Common myeloid progenitor, CD34-positive (primary cell): ENCODE measurements at regions not wholly inside any gene's neighbourhood (a gene's known extent, or its start where the extent isn't known, plus 50 kb on each side); places are given as distances from the start of the nearest gene placed in this dataset.
A peak's percentile ranks its signal among the peaks of the same experiment; 100 is the strongest.
"Not testable (repeated sequence)": the region's sequence is repeated elsewhere in the genome, so short reads cannot be mapped to it uniquely, and the experiment has no call there.

Experiments
- CTCF ChIA-PET: fragments of 350-600 bp; sonication (Branson Sonifier 250); formaldehyde crosslinking; loops from one replicate; lab custom pipeline; 2021; ENCODE audit warnings: antibody characterized with exemption; lab: Charles Lee
- POLR2A ChIA-PET: fragments of 350-600 bp; sonication (Branson Sonifier 250); formaldehyde crosslinking; loops from one replicate; lab custom pipeline; 2021; ENCODE audit warnings: antibody characterized with exemption; lab: Charles Lee
- DNase-seq, 3 donors: peaks; one replicate each; pipeline versions ENCODE4 v3.0.0 to v3.0.0-alpha.2; 2013
- H3K27ac ChIP-seq, 2 experiments: 1 replicate in 1 of 2; 2 replicates in 1 of 2; pipeline ENCODE4 v1.7.0; 2013; ENCODE audit warnings: inconsistent platforms in 2 of 2, low read length in 2 of 2, mild to moderate bottlenecking in 2 of 2, low read depth in 1 of 2, moderate library complexity in 1 of 2; ENCODE audit not compliant: severe bottlenecking in 2 of 2, insufficient read depth in 1 of 2, poor library complexity in 1 of 2
- H3K27me3 ChIP-seq, 5 experiments: replicated peaks in 2 of 5; 1 replicate in 3 of 5; 2 replicates in 2 of 5; pipeline versions ENCODE4 v1.6.1 to v1.7.0; 2013; ENCODE audit warnings: low read length in 4 of 5, mild to moderate bottlenecking in 2 of 5, moderate library complexity in 2 of 5, inconsistent platforms in 1 of 5; ENCODE audit not compliant: insufficient read depth in 5 of 5, control insufficient read depth in 4 of 5
- H3K36me3 ChIP-seq, 4 experiments: 1 replicate in 2 of 4; 2 replicates in 2 of 4; pipeline versions ENCODE4 v1.6.1 to v1.7.0; 2013; ENCODE audit warnings: low read length in 3 of 4, control low read depth in 1 of 4, mild to moderate bottlenecking in 1 of 4; ENCODE audit not compliant: control insufficient read depth in 4 of 4, insufficient read depth in 4 of 4
- H3K4me1 ChIP-seq, 4 experiments: 1 replicate in 3 of 4; 2 replicates in 1 of 4; pipeline versions ENCODE4 v1.6.1 to v1.7.1; 2013; ENCODE audit warnings: low read length in 3 of 4, mild to moderate bottlenecking in 3 of 4, control low read depth in 1 of 4, inconsistent platforms in 1 of 4, moderate library complexity in 1 of 4; ENCODE audit not compliant: control insufficient read depth in 4 of 4, insufficient read depth in 4 of 4; ENCODE audit errors: control extremely low read depth in 1 of 4
- H3K4me3 ChIP-seq, 7 experiments: 1 replicate in 4 of 7; 2 replicates in 3 of 7; pipeline versions ENCODE4 v1.5.1 to v1.7.0; 2013; ENCODE audit warnings: mild to moderate bottlenecking in 7 of 7, low read length in 6 of 7, moderate library complexity in 6 of 7, inconsistent platforms in 2 of 7, low read depth in 2 of 7, control low read depth in 1 of 7; ENCODE audit not compliant: insufficient read depth in 4 of 7, control insufficient read depth in 1 of 7; ENCODE audit errors: extremely low read depth in 1 of 7
- H3K9me3 ChIP-seq, 5 experiments: 1 replicate in 4 of 5; 2 replicates in 1 of 5; pipeline versions ENCODE4 v1.6.1 to v1.7.1; 2013; ENCODE audit warnings: low read length in 4 of 5, mild to moderate bottlenecking in 2 of 5, inconsistent platforms in 1 of 5, low read depth in 1 of 5, moderate library complexity in 1 of 5; ENCODE audit not compliant: control insufficient read depth in 4 of 5, insufficient read depth in 2 of 5; ENCODE audit errors: control extremely low read depth in 1 of 5
- WGBS: methylation state at CpG from one replicate; pipeline ENCODE4 v1.1.5; 2013; ENCODE audit not compliant: insufficient coverage; 5-methylcytosine and 5-hydroxymethylcytosine counted together

- peak; percentile 42 to 84 (median 76) for DNase-seq
- H3K4me3 ChIP-seq, H3K9me3 ChIP-seq, H3K27me3 ChIP-seq, H3K27ac ChIP-seq, H3K36me3 ChIP-seq, POLR2A ChIA-PET: not testable (repeated sequence)
- CTCF ChIA-PET, result interaction anchor here (0.9 to 11.4 kb wide), 12 partner anchors 9 to 275 kb away, joined by 3 to 150 read pairs (median 9); partner anchors contain the start of gene NFE2L3
- peaks cover 0 to 16% (median 6%) of the 10 kb centered on the region in 4 experiments for H3K4me1 ChIP-seq
- 20% methylated on average over 2 of the region's 6 CpGs for WGBS
Observed at GRCh38 chr7:26089469-26089868, 62.5 kb upstream of the NFE2L3 start.

GRCh38 chr7:26090927-26091519, 61.0 kb upstream of the NFE2L3 start:
- POLR2A ChIA-PET, result interaction anchor here (0.6 to 1.9 kb wide), 5 partner anchors 22 to 113 kb away, joined by 3 to 16 read pairs (median 3); partner anchors contain the start of gene NFE2L3
- peak overlapping the region in 1 of 2 experiments; percentile 44 for H3K27ac ChIP-seq
- H3K36me3 ChIP-seq, result no peaks in the 10 kb centered on the region
- peak; percentile 75 to 78 (median 77) for DNase-seq
- WGBS, result 0% methylated on average over 2 of the region's 6 CpGs
- H3K4me3 ChIP-seq, result peak overlapping the region in 5 of 7 experiments; percentile 11 to 69 (median 33)
- H3K4me1 ChIP-seq, result peaks cover 0 to 16% (median 6%) of the 10 kb centered on the region in 4 experiments
- H3K27me3 ChIP-seq, result no peaks in the 10 kb centered on the region
- H3K9me3 ChIP-seq, result peaks cover 0 to 8% (median 0%) of the 10 kb centered on the region in 5 experiments
- CTCF ChIA-PET, result interaction anchor here (0.6 to 11.4 kb wide), 34 partner anchors 8 to 936 kb away, joined by 3 to 150 read pairs (median 5); partner anchors contain the start of gene NFE2L3

- peaks cover 0 to 16% (median 6%) of the 10 kb centered on the region in 4 experiments for H3K4me1 ChIP-seq
- peaks cover 0 to 8% (median 0%) of the 10 kb centered on the region in 5 experiments for H3K9me3 ChIP-seq
- H3K27ac ChIP-seq, result no peak overlapping the region
- WGBS, result 52% methylated on average over 4 of the region's 4 CpGs
- H3K4me3 ChIP-seq, result no peak overlapping the region
- no peaks in the 10 kb centered on the region for H3K36me3 ChIP-seq
- peak; percentile 63 to 73 (median 70) for DNase-seq
- ChIA-PET CTCF (interaction anchor here (0.8 to 11.4 kb wide), 14 partner anchors 7 to 273 kb away, joined by 3 to 150 read pairs (median 6); partner anchors contain the start of gene NFE2L3), POLR2A (interaction anchor here (0.9 to 2.0 kb wide), 4 partner anchors 96 to 112 kb away, joined by 3 to 7 read pairs (median 4); no protein-coding TSS in a partner anchor)
- H3K27me3 ChIP-seq, result no peaks in the 10 kb centered on the region
Observed at GRCh38 chr7:26091933-26092332, 60.1 kb upstream of the NFE2L3 start.

- Histone ChIP-seq H3K4me3 (no peak overlapping the region), H3K36me3 (no peaks in the 10 kb centered on the region), H3K27me3 (no peaks in the 10 kb centered on the region), H3K4me1 (peaks cover 2 to 19% (median 6%) of the 10 kb centered on the region in 4 experiments), H3K9me3 (peaks cover 0 to 8% (median 0%) of the 10 kb centered on the region in 5 experiments), H3K27ac (no peak overlapping the region)
- no peak for DNase-seq
- ChIA-PET CTCF (interaction anchor here (0.7 to 11.4 kb wide), 14 partner anchors 9 to 272 kb away, joined by 3 to 150 read pairs (median 4); partner anchors contain the start of gene NFE2L3), POLR2A (interaction anchor here (0.6 to 2.0 kb wide), 6 partner anchors 13 to 107 kb away, joined by 3 to 7 read pairs (median 4); no protein-coding TSS in a partner anchor)
Observed at GRCh38 chr7:26093023-26093422, 59.0 kb upstream of the NFE2L3 start.

GRCh38 chr7:26096136-26096535, 55.9 kb upstream of the NFE2L3 start:
- no peaks in the 10 kb centered on the region for H3K27me3 ChIP-seq
- H3K27ac ChIP-seq, result no peak overlapping the region
- no peak overlapping the region for H3K4me3 ChIP-seq
- peaks cover 3 to 22% (median 4%) of the 10 kb centered on the region in 4 experiments for H3K4me1 ChIP-seq
- POLR2A ChIA-PET, result interaction anchor here (0.6 kb wide), 1 partner anchor 163 kb away, joined by 3 read pairs; no protein-coding TSS in a partner anchor
- H3K9me3 ChIP-seq, result no peaks in the 10 kb centered on the region
- no peak for DNase-seq
- 88% methylated on average over 1 of the region's 3 CpGs for WGBS
- CTCF ChIA-PET, result no interaction called here
- no peaks in the 10 kb centered on the region for H3K36me3 ChIP-seq

- ChIA-PET CTCF (interaction anchor here (1.2 to 1.9 kb wide), 3 partner anchors 8 to 22 kb away, joined by 3 to 5 read pairs (median 3); no protein-coding TSS in a partner anchor), POLR2A (interaction anchor here (0.5 kb wide), 1 partner anchor 609 kb away, joined by 3 read pairs; no protein-coding TSS in a partner anchor)
- no peaks in the 10 kb centered on the region for H3K27me3 ChIP-seq
- no peak overlapping the region for H3K4me3 ChIP-seq
- WGBS, result 94% methylated on average over 2 of the region's 7 CpGs
- H3K36me3 ChIP-seq, result no peaks in the 10 kb centered on the region
- no peaks in the 10 kb centered on the region for H3K9me3 ChIP-seq
- no peak for DNase-seq
- no peak overlapping the region for H3K27ac ChIP-seq
- peaks cover 3 to 30% (median 16%) of the 10 kb centered on the region in 4 experiments for H3K4me1 ChIP-seq
Observed at GRCh38 chr7:26097837-26098668, 53.9 kb upstream of the NFE2L3 start.
